Natural killer cell (primary cell): ENCODE measurements at regions not wholly inside any gene's neighbourhood (a gene's known extent, or its start where the extent isn't known, plus 50 kb on each side); places are given as distances from the start of the nearest gene placed in this dataset.

Source experiments
- ATAC-seq, 3 donors: fragments of 150-1000 bp in 2 of 3; fragments of 200-7000 bp in 1 of 3; cut with Tn5 transposase; 1 replicate in 1 of 3; 2 replicates in 2 of 3; pipeline ENCODE4 v1.10.0; 2021; ENCODE audit warnings: mild to moderate bottlenecking in 2 of 3, moderate library complexity in 2 of 3
- DNase-seq, 2 donors: peaks; one replicate each; pipeline versions ENCODE4 v3.0.0 to v3.0.0-alpha.2; 2013 to 2021; ENCODE audit warnings: mixed read lengths in 1 of 2
- H3K27ac ChIP-seq: one replicate; pipeline ENCODE4 v1.5.1; 2013; ENCODE audit warnings: mild to moderate bottlenecking, low read length
- H3K27me3 ChIP-seq: one replicate; pipeline ENCODE4 v1.6.1; 2013; ENCODE audit warnings: low read length; ENCODE audit not compliant: control insufficient read depth, insufficient read depth
- H3K36me3 ChIP-seq: one replicate; pipeline ENCODE4 v1.6.1; 2013; ENCODE audit warnings: low read length; ENCODE audit not compliant: control insufficient read depth, insufficient read depth
- H3K4me1 ChIP-seq: one replicate; pipeline ENCODE4 v1.6.1; 2013; ENCODE audit warnings: low read length; ENCODE audit not compliant: control insufficient read depth, insufficient read depth
- H3K4me3 ChIP-seq: one replicate; pipeline ENCODE4 v1.5.1; 2013; ENCODE audit warnings: low read length
- H3K9me3 ChIP-seq: one replicate; pipeline ENCODE4 v1.6.1; 2013; ENCODE audit warnings: low read length; ENCODE audit not compliant: control insufficient read depth, insufficient read depth
- H3K27ac Mint-ChIP-seq, 2 donors: one replicate each; pipeline ENCODE4 v1.8.0; 2022; ENCODE audit warnings: mild to moderate bottlenecking in 2 of 2, mixed read lengths in 2 of 2, moderate library complexity in 1 of 2
- H3K27me3 Mint-ChIP-seq, 2 donors: one replicate each; pipeline ENCODE4 v1.8.0; 2022; ENCODE audit warnings: low read depth in 2 of 2, mixed read lengths in 2 of 2
- H3K36me3 Mint-ChIP-seq: one replicate; pipeline ENCODE4 v1.8.0; 2022; ENCODE audit warnings: mixed read lengths
- H3K4me1 Mint-ChIP-seq, 2 donors: one replicate each; pipeline ENCODE4 v1.8.0; 2022; ENCODE audit warnings: mixed read lengths in 2 of 2
- H3K4me3 Mint-ChIP-seq: one replicate; pipeline ENCODE4 v1.8.0; 2022; ENCODE audit warnings: mild to moderate bottlenecking, moderate library complexity, mixed read lengths
- H3K9me3 Mint-ChIP-seq, 2 donors: one replicate each; pipeline ENCODE4 v1.8.0; 2022; ENCODE audit warnings: mixed read lengths in 2 of 2
- CTCF ChIP-seq: fragments of 200-600 bp; IDR thresholded peaks from one replicate; pipeline ENCODE4 v1.8.0; 2022; ENCODE audit warnings: antibody characterized with exemption
- WGBS: methylation state at CpG from one replicate; pipeline ENCODE4 v1.1.7; 2013; ENCODE audit warnings: missing lambda C conversion rate; ENCODE audit not compliant: insufficient coverage; 5-methylcytosine and 5-hydroxymethylcytosine counted together
- intact Hi-C: fragments of 100-400 bp; cut with micrococcal nuclease; formaldehyde crosslinking; loops from one replicate; pipeline ENCODE4 v1.14.2; 2022

- H3K27ac Mint-ChIP-seq = peak overlapping the region in 1 of 2 donors; percentile 55
- Histone ChIP-seq H3K9me3 (no peaks in the 10 kb centered on the region), H3K27ac (no peak overlapping the region), H3K4me3 (no peak overlapping the region), H3K4me1 (peaks cover 10% of the 10 kb centered on the region), H3K36me3 (no peaks in the 10 kb centered on the region), H3K27me3 (no peaks in the 10 kb centered on the region)
- no peaks in the 10 kb centered on the region for H3K36me3 Mint-ChIP-seq
- no peak overlapping the region for H3K4me3 Mint-ChIP-seq
- no peaks in the 10 kb centered on the region for H3K9me3 Mint-ChIP-seq
- 93% methylated on average over 28 of the region's 28 CpGs for WGBS
- peaks cover 21 to 36% of the 10 kb centered on the region in 2 donors for H3K4me1 Mint-ChIP-seq
- ATAC-seq (no peak), DNase-seq (no peak)
- intact Hi-C loops = no loop called here
- no peak for TF ChIP-seq CTCF
- H3K27me3 Mint-ChIP-seq = peaks cover 5 to 9% of the 10 kb centered on the region in 2 donors
Observed at GRCh38 chr2:365367-366275, 77.7 kb upstream of the ALKAL2 start.

- Histone ChIP-seq H3K27ac (no peak overlapping the region), H3K4me3 (no peak overlapping the region), H3K36me3 (no peaks in the 10 kb centered on the region), H3K27me3 (no peaks in the 10 kb centered on the region), H3K9me3 (no peaks in the 10 kb centered on the region), H3K4me1 (peaks cover 10% of the 10 kb centered on the region)
- TF ChIP-seq CTCF = no peak
- Mint-ChIP-seq H3K36me3 (no peaks in the 10 kb centered on the region), H3K27me3 (peaks cover 8 to 9% of the 10 kb centered on the region in 2 donors), H3K4me3 (no peak overlapping the region), H3K9me3 (no peaks in the 10 kb centered on the region), H3K27ac (no peak overlapping the region), H3K4me1 (peaks cover 24 to 37% of the 10 kb centered on the region in 2 donors)
- intact Hi-C loops = no loop called here
- DNase-seq (no peak), ATAC-seq (no peak)
- 93% methylated on average over 24 of the region's 24 CpGs for WGBS
Observed at GRCh38 chr2:363824-364470, 76.1 kb upstream of the ALKAL2 start.

GRCh38 chr2:362924-363323 lies 75.0 kb upstream of the ALKAL2 start:
- H3K4me1 ChIP-seq = peaks cover 2% of the 10 kb centered on the region
- H3K27me3 ChIP-seq = no peaks in the 10 kb centered on the region
- WGBS = 90% methylated on average over 5 of the region's 5 CpGs
- no peaks in the 10 kb centered on the region for H3K9me3 ChIP-seq
- no peak for TF ChIP-seq CTCF
- no peak overlapping the region for H3K27ac Mint-ChIP-seq
- no peaks in the 10 kb centered on the region for H3K9me3 Mint-ChIP-seq
- no peaks in the 10 kb centered on the region for H3K36me3 Mint-ChIP-seq
- H3K27ac ChIP-seq = no peak overlapping the region
- no peaks in the 10 kb centered on the region for H3K36me3 ChIP-seq
- no peak overlapping the region for H3K4me3 ChIP-seq
- H3K27me3 Mint-ChIP-seq = peaks cover 8 to 9% of the 10 kb centered on the region in 2 donors
- H3K4me3 Mint-ChIP-seq = no peak overlapping the region
- intact Hi-C loops = no loop called here
- ATAC-seq = no peak
- H3K4me1 Mint-ChIP-seq = peaks cover 16 to 28% of the 10 kb centered on the region in 2 donors
- no peak for DNase-seq
